GM23338 (cell line): ENCODE measurements at regions not wholly inside any gene's neighbourhood (a gene's known extent, or its start where the extent isn't known, plus 50 kb on each side); places are given as distances from the start of the nearest gene placed in this dataset.

Experiments used
- ATAC-seq: fragments of 200-7000 bp; cut with Tn5 transposase; 3 replicates; pipeline ENCODE4 v1.9.1; 2020
- DNase-seq: peaks from one replicate; pipeline ENCODE4 v3.0.0-alpha.2; 2015; ENCODE audit warnings: low spot score
- H2AFZ ChIP-seq: fragments of 200-600 bp; sonication (generic); 2 replicates; pipeline ENCODE4 v1.8.0; 2016; ENCODE audit warnings: antibody characterized with exemption, mild to moderate bottlenecking, moderate library complexity
- H3F3A ChIP-seq: fragments of 200-600 bp; sonication (generic); replicated peaks from 2 replicates; pipeline ENCODE4 v1.8.0; 2017; ENCODE audit warnings: antibody characterized with exemption, mixed run types, low read depth
- H3K27ac ChIP-seq: fragments of 200-600 bp; sonication (generic); 2 replicates; pipeline ENCODE4 v1.6.1; 2016; ENCODE audit warnings: low read depth
- H3K27me3 ChIP-seq: fragments of 200-600 bp; sonication (generic); 2 replicates; pipeline ENCODE4 v1.8.0; 2016; ENCODE audit warnings: mild to moderate bottlenecking, mixed run types, moderate library complexity; ENCODE audit not compliant: insufficient read depth
- H3K36me3 ChIP-seq: fragments of 200-600 bp; sonication (generic); 2 replicates; pipeline ENCODE4 v1.8.0; 2016; ENCODE audit warnings: mild to moderate bottlenecking; ENCODE audit not compliant: insufficient read depth
- H3K4me1 ChIP-seq: fragments of 200-600 bp; sonication (generic); 2 replicates; pipeline ENCODE4 v1.8.0; 2016; ENCODE audit warnings: mild to moderate bottlenecking, moderate library complexity; ENCODE audit not compliant: insufficient read depth
- H3K4me2 ChIP-seq: fragments of 200-600 bp; sonication (generic); 2 replicates; pipeline ENCODE4 v1.7.1; 2017; ENCODE audit warnings: mixed run types
- H3K4me3 ChIP-seq: fragments of 200-600 bp; sonication (generic); 2 replicates; pipeline ENCODE4 v1.6.1; 2016; ENCODE audit warnings: mixed run types
- H3K79me2 ChIP-seq: fragments of 200-600 bp; sonication (generic); replicated peaks from 2 replicates; pipeline ENCODE4 v1.8.0; 2017; ENCODE audit warnings: mild to moderate bottlenecking; ENCODE audit not compliant: insufficient read depth
- H3K9me2 ChIP-seq: fragments of 200-600 bp; sonication (generic); 2 replicates; pipeline ENCODE4 v1.8.0; 2017; ENCODE audit not compliant: insufficient read depth
- H4K20me1 ChIP-seq: fragments of 200-600 bp; sonication (generic); replicated peaks from 2 replicates; pipeline ENCODE4 v1.8.0; 2017; ENCODE audit warnings: mild to moderate bottlenecking; ENCODE audit not compliant: insufficient read depth
- H3K27ac Mint-ChIP-seq: 2 replicates; pipeline ENCODE4 v1.8.0; 2020; ENCODE audit warnings: inconsistent platforms, mild to moderate bottlenecking, moderate library complexity, mixed read lengths
- H3K27me3 Mint-ChIP-seq: 3 replicates; pipeline ENCODE4 v1.8.0; 2022; ENCODE audit warnings: low read depth, mild to moderate bottlenecking, moderate library complexity, mixed read lengths, inconsistent platforms; ENCODE audit not compliant: insufficient read depth, poor library complexity
- H3K36me3 Mint-ChIP-seq: 3 replicates; pipeline ENCODE4 v1.8.0; 2021; ENCODE audit warnings: low read depth, mild to moderate bottlenecking, inconsistent platforms, moderate library complexity, mixed read lengths
- H3K4me1 Mint-ChIP-seq: 3 replicates; pipeline ENCODE4 v1.8.0; 2020; ENCODE audit warnings: mild to moderate bottlenecking, inconsistent platforms, mixed read lengths
- H3K4me3 Mint-ChIP-seq: 3 replicates; pipeline ENCODE4 v1.8.0; 2021; ENCODE audit warnings: moderate library complexity, mild to moderate bottlenecking, inconsistent platforms, mixed read lengths
- H3K9me3 Mint-ChIP-seq: 3 replicates; pipeline ENCODE4 v1.8.0; 2020; ENCODE audit warnings: moderate library complexity, mild to moderate bottlenecking, inconsistent platforms, mixed read lengths
- CREB1 ChIP-seq: fragments of 250-450 bp; sonication (Bioruptor Pico); IDR thresholded peaks from 2 replicates; pipeline ENCODE4 v1.5.0; 2020; ENCODE audit warnings: low read depth, mild to moderate bottlenecking, moderate library complexity
- CTCF ChIP-seq, 2 experiments: fragments of 200-600 bp in 1 of 2; sonication (generic) in 1 of 2; conservative IDR thresholded peaks; 2 replicates each; pipeline versions ENCODE4 v1.5.1 to v1.6.1; 2016 to 2017; ENCODE audit warnings: antibody characterized with exemption in 2 of 2, low read depth in 2 of 2, mild to moderate bottlenecking in 2 of 2, moderate library complexity in 1 of 2
- ETS1 ChIP-seq: IDR thresholded peaks from 2 replicates; pipeline ENCODE4 v1.6.1; 2016; ENCODE audit warnings: antibody characterized with exemption
- EZH2 ChIP-seq: fragments of 200-600 bp; sonication (generic); IDR thresholded peaks from one replicate; pipeline ENCODE4 v1.8.0; 2017; ENCODE audit warnings: antibody characterized with exemption, mild to moderate bottlenecking, low read depth; ENCODE audit not compliant: unreplicated experiment
- EZH2phosphoT487 ChIP-seq: fragments of 200-600 bp; sonication (generic); IDR thresholded peaks from one replicate; pipeline ENCODE4 v1.8.1; 2018; ENCODE audit warnings: antibody characterized with exemption; ENCODE audit not compliant: unreplicated experiment
- JUNB ChIP-seq: IDR thresholded peaks from one replicate; pipeline ENCODE4 v1.6.1; 2016; ENCODE audit warnings: antibody characterized with exemption; ENCODE audit not compliant: unreplicated experiment
- NANOG ChIP-seq: IDR thresholded peaks from 2 replicates; pipeline ENCODE4 v1.6.1; 2016; ENCODE audit warnings: antibody characterized with exemption, borderline replicate concordance
- POLR2AphosphoS5 ChIP-seq: IDR thresholded peaks from 2 replicates; pipeline ENCODE4 v1.6.1; 2016; ENCODE audit warnings: antibody characterized with exemption, low read depth
- STAT1 ChIP-seq: IDR thresholded peaks from one replicate; pipeline ENCODE4 v1.6.1; 2016; ENCODE audit warnings: antibody characterized with exemption; ENCODE audit not compliant: unreplicated experiment
- ZNF114 ChIP-seq: fragments of 250-450 bp; sonication (Bioruptor Pico); IDR thresholded peaks from 2 replicates; pipeline ENCODE4 v1.5.0; 2020; ENCODE audit warnings: mild to moderate bottlenecking, moderate library complexity
- ZNF331 ChIP-seq: fragments of 250-450 bp; sonication (Bioruptor Pico); IDR thresholded peaks from 2 replicates; pipeline ENCODE4 v1.5.0; 2020; ENCODE audit warnings: low read depth, mild to moderate bottlenecking, moderate library complexity
- ZNF462 ChIP-seq: fragments of 250-450 bp; sonication (Bioruptor Pico); IDR thresholded peaks from 2 replicates; pipeline ENCODE4 v1.5.0; 2020; ENCODE audit warnings: mild to moderate bottlenecking, moderate library complexity

GRCh38 chr2:47251404-47251675 is 75.0 kb upstream of the CALM2 start:
- H3K27me3 ChIP-seq, result no peaks in the 10 kb centered on the region
- H3K36me3 ChIP-seq, result no peaks in the 10 kb centered on the region
- DNase-seq, result no peak
- no peak overlapping the region for H3K27ac ChIP-seq
- H3K4me1 ChIP-seq, result 0 out of 2 replicates have a peak, but pooled peaks cover 3% of the 10 kb centered on the region
- no peak overlapping the region for H2AFZ ChIP-seq
- H3K4me1 Mint-ChIP-seq, result peaks cover 16% of the 10 kb centered on the region
- H3K36me3 Mint-ChIP-seq, result no peaks in the 10 kb centered on the region
- H4K20me1 ChIP-seq, result no peaks in the 10 kb centered on the region
- H3K9me2 ChIP-seq, result no peaks in the 10 kb centered on the region; the same call in 1 of the 2 replicates
- H3F3A ChIP-seq, result no peaks in the 10 kb centered on the region; the same call in 1 of the 2 replicates
- no peak overlapping the region for H3K4me3 Mint-ChIP-seq
- no peaks in the 10 kb centered on the region for H3K79me2 ChIP-seq
- H3K27ac Mint-ChIP-seq, result no peak overlapping the region
- no peak for ATAC-seq
- no peak overlapping the region for H3K4me2 ChIP-seq
- peaks cover 2% of the 10 kb centered on the region for H3K27me3 Mint-ChIP-seq
- TF ChIP-seq STAT1, result no peak
- no peak for TF ChIP-seq EZH2phosphoT487
- TF ChIP-seq CTCF (conservative IDR thresholded peaks at IDR 0.05; ENCODE audit: low read depth in 2 of 2), result no peak
- no peak for TF ChIP-seq ETS1
- TF ChIP-seq CREB1 (CRISPR knock-in tag), result no peak
- TF ChIP-seq ZNF462 (CRISPR knock-in tag), result no peak
- no peak for TF ChIP-seq JUNB
- no peak for TF ChIP-seq EZH2
- no peak for TF ChIP-seq ZNF331 (CRISPR knock-in tag)
- TF ChIP-seq ZNF114, result no peak
- no peak for TF ChIP-seq POLR2AphosphoS5
- TF ChIP-seq NANOG, result no peak
- no peaks in the 10 kb centered on the region for H3K9me3 Mint-ChIP-seq
- no peak overlapping the region for H3K4me3 ChIP-seq
